GM23338 (cell line): ENCODE measurements at regions not wholly inside any gene's neighbourhood (a gene's known extent, or its start where the extent isn't known, plus 50 kb on each side); places are given as distances from the start of the nearest gene placed in this dataset.

Experiments
- ATAC-seq: fragments of 200-7000 bp; cut with Tn5 transposase; 3 replicates; pipeline ENCODE4 v1.9.1; 2020
- DNase-seq: peaks from one replicate; pipeline ENCODE4 v3.0.0-alpha.2; 2015; ENCODE audit warnings: low spot score
- H2AFZ ChIP-seq: fragments of 200-600 bp; sonication (generic); 2 replicates; pipeline ENCODE4 v1.8.0; 2016; ENCODE audit warnings: antibody characterized with exemption, mild to moderate bottlenecking, moderate library complexity
- H3F3A ChIP-seq: fragments of 200-600 bp; sonication (generic); replicated peaks from 2 replicates; pipeline ENCODE4 v1.8.0; 2017; ENCODE audit warnings: antibody characterized with exemption, mixed run types, low read depth
- H3K27ac ChIP-seq: fragments of 200-600 bp; sonication (generic); 2 replicates; pipeline ENCODE4 v1.6.1; 2016; ENCODE audit warnings: low read depth
- H3K27me3 ChIP-seq: fragments of 200-600 bp; sonication (generic); 2 replicates; pipeline ENCODE4 v1.8.0; 2016; ENCODE audit warnings: mild to moderate bottlenecking, mixed run types, moderate library complexity; ENCODE audit not compliant: insufficient read depth
- H3K36me3 ChIP-seq: fragments of 200-600 bp; sonication (generic); 2 replicates; pipeline ENCODE4 v1.8.0; 2016; ENCODE audit warnings: mild to moderate bottlenecking; ENCODE audit not compliant: insufficient read depth
- H3K4me1 ChIP-seq: fragments of 200-600 bp; sonication (generic); 2 replicates; pipeline ENCODE4 v1.8.0; 2016; ENCODE audit warnings: mild to moderate bottlenecking, moderate library complexity; ENCODE audit not compliant: insufficient read depth
- H3K4me2 ChIP-seq: fragments of 200-600 bp; sonication (generic); 2 replicates; pipeline ENCODE4 v1.7.1; 2017; ENCODE audit warnings: mixed run types
- H3K4me3 ChIP-seq: fragments of 200-600 bp; sonication (generic); 2 replicates; pipeline ENCODE4 v1.6.1; 2016; ENCODE audit warnings: mixed run types
- H3K79me2 ChIP-seq: fragments of 200-600 bp; sonication (generic); replicated peaks from 2 replicates; pipeline ENCODE4 v1.8.0; 2017; ENCODE audit warnings: mild to moderate bottlenecking; ENCODE audit not compliant: insufficient read depth
- H3K9me2 ChIP-seq: fragments of 200-600 bp; sonication (generic); 2 replicates; pipeline ENCODE4 v1.8.0; 2017; ENCODE audit not compliant: insufficient read depth
- H4K20me1 ChIP-seq: fragments of 200-600 bp; sonication (generic); replicated peaks from 2 replicates; pipeline ENCODE4 v1.8.0; 2017; ENCODE audit warnings: mild to moderate bottlenecking; ENCODE audit not compliant: insufficient read depth
- H3K27ac Mint-ChIP-seq: 2 replicates; pipeline ENCODE4 v1.8.0; 2020; ENCODE audit warnings: inconsistent platforms, mild to moderate bottlenecking, moderate library complexity, mixed read lengths
- H3K27me3 Mint-ChIP-seq: 3 replicates; pipeline ENCODE4 v1.8.0; 2022; ENCODE audit warnings: low read depth, mild to moderate bottlenecking, moderate library complexity, mixed read lengths, inconsistent platforms; ENCODE audit not compliant: insufficient read depth, poor library complexity
- H3K36me3 Mint-ChIP-seq: 3 replicates; pipeline ENCODE4 v1.8.0; 2021; ENCODE audit warnings: low read depth, mild to moderate bottlenecking, inconsistent platforms, moderate library complexity, mixed read lengths
- H3K4me1 Mint-ChIP-seq: 3 replicates; pipeline ENCODE4 v1.8.0; 2020; ENCODE audit warnings: mild to moderate bottlenecking, inconsistent platforms, mixed read lengths
- H3K4me3 Mint-ChIP-seq: 3 replicates; pipeline ENCODE4 v1.8.0; 2021; ENCODE audit warnings: moderate library complexity, mild to moderate bottlenecking, inconsistent platforms, mixed read lengths
- H3K9me3 Mint-ChIP-seq: 3 replicates; pipeline ENCODE4 v1.8.0; 2020; ENCODE audit warnings: moderate library complexity, mild to moderate bottlenecking, inconsistent platforms, mixed read lengths
- CTCF ChIP-seq, 2 experiments: fragments of 200-600 bp in 1 of 2; sonication (generic) in 1 of 2; conservative IDR thresholded peaks; 2 replicates each; pipeline versions ENCODE4 v1.5.1 to v1.6.1; 2016 to 2017; ENCODE audit warnings: antibody characterized with exemption in 2 of 2, low read depth in 2 of 2, mild to moderate bottlenecking in 2 of 2, moderate library complexity in 1 of 2
- NANOG ChIP-seq: IDR thresholded peaks from 2 replicates; pipeline ENCODE4 v1.6.1; 2016; ENCODE audit warnings: antibody characterized with exemption, borderline replicate concordance
- POLR2AphosphoS5 ChIP-seq: IDR thresholded peaks from 2 replicates; pipeline ENCODE4 v1.6.1; 2016; ENCODE audit warnings: antibody characterized with exemption, low read depth
- REST ChIP-seq: IDR thresholded peaks from one replicate; pipeline ENCODE4 v1.6.1; 2018; ENCODE audit warnings: antibody characterized with exemption; ENCODE audit not compliant: unreplicated experiment
- STAT1 ChIP-seq: IDR thresholded peaks from one replicate; pipeline ENCODE4 v1.6.1; 2016; ENCODE audit warnings: antibody characterized with exemption; ENCODE audit not compliant: unreplicated experiment
- ZNF331 ChIP-seq: fragments of 250-450 bp; sonication (Bioruptor Pico); IDR thresholded peaks from 2 replicates; pipeline ENCODE4 v1.5.0; 2020; ENCODE audit warnings: low read depth, mild to moderate bottlenecking, moderate library complexity
- TF ChIP-seq, protein P1 (sequence below): fragments of 250-450 bp; sonication (Bioruptor Pico); IDR thresholded peaks from 2 replicates; pipeline ENCODE4 v1.5.0; 2020; ENCODE audit warnings: mild to moderate bottlenecking, moderate library complexity

- Histone ChIP-seq H3K79me2 (no peaks in the 10 kb centered on the region), H3K27ac (no peak overlapping the region), H3K4me2 (no peak overlapping the region), H3K4me1 (no peaks in the 10 kb centered on the region), H3F3A (no peaks in the 10 kb centered on the region), H3K36me3 (no peaks in the 10 kb centered on the region), H3K9me2 (no peaks in the 10 kb centered on the region), H4K20me1 (no peaks in the 10 kb centered on the region), H3K4me3 (no peak overlapping the region), H2AFZ (peak overlapping the region; percentile 56; the same call in 1 of the 2 replicates), H3K27me3 (no peaks in the 10 kb centered on the region)
- Mint-ChIP-seq H3K4me1 (peaks cover 21% of the 10 kb centered on the region), H3K36me3 (no peaks in the 10 kb centered on the region), H3K9me3 (no peaks in the 10 kb centered on the region), H3K27me3 (peaks cover 8% of the 10 kb centered on the region), H3K4me3 (no peak overlapping the region), H3K27ac (no peak overlapping the region)
- TF ChIP-seq POLR2AphosphoS5: no peak
- TF ChIP-seq CTCF (conservative IDR thresholded peaks at IDR 0.05; ENCODE audit: low read depth in 2 of 2): no peak
- TF ChIP-seq ZNF331: no peak
- TF ChIP-seq STAT1: no peak
- no peak for TF ChIP-seq REST
- TF ChIP-seq, protein P1, sequence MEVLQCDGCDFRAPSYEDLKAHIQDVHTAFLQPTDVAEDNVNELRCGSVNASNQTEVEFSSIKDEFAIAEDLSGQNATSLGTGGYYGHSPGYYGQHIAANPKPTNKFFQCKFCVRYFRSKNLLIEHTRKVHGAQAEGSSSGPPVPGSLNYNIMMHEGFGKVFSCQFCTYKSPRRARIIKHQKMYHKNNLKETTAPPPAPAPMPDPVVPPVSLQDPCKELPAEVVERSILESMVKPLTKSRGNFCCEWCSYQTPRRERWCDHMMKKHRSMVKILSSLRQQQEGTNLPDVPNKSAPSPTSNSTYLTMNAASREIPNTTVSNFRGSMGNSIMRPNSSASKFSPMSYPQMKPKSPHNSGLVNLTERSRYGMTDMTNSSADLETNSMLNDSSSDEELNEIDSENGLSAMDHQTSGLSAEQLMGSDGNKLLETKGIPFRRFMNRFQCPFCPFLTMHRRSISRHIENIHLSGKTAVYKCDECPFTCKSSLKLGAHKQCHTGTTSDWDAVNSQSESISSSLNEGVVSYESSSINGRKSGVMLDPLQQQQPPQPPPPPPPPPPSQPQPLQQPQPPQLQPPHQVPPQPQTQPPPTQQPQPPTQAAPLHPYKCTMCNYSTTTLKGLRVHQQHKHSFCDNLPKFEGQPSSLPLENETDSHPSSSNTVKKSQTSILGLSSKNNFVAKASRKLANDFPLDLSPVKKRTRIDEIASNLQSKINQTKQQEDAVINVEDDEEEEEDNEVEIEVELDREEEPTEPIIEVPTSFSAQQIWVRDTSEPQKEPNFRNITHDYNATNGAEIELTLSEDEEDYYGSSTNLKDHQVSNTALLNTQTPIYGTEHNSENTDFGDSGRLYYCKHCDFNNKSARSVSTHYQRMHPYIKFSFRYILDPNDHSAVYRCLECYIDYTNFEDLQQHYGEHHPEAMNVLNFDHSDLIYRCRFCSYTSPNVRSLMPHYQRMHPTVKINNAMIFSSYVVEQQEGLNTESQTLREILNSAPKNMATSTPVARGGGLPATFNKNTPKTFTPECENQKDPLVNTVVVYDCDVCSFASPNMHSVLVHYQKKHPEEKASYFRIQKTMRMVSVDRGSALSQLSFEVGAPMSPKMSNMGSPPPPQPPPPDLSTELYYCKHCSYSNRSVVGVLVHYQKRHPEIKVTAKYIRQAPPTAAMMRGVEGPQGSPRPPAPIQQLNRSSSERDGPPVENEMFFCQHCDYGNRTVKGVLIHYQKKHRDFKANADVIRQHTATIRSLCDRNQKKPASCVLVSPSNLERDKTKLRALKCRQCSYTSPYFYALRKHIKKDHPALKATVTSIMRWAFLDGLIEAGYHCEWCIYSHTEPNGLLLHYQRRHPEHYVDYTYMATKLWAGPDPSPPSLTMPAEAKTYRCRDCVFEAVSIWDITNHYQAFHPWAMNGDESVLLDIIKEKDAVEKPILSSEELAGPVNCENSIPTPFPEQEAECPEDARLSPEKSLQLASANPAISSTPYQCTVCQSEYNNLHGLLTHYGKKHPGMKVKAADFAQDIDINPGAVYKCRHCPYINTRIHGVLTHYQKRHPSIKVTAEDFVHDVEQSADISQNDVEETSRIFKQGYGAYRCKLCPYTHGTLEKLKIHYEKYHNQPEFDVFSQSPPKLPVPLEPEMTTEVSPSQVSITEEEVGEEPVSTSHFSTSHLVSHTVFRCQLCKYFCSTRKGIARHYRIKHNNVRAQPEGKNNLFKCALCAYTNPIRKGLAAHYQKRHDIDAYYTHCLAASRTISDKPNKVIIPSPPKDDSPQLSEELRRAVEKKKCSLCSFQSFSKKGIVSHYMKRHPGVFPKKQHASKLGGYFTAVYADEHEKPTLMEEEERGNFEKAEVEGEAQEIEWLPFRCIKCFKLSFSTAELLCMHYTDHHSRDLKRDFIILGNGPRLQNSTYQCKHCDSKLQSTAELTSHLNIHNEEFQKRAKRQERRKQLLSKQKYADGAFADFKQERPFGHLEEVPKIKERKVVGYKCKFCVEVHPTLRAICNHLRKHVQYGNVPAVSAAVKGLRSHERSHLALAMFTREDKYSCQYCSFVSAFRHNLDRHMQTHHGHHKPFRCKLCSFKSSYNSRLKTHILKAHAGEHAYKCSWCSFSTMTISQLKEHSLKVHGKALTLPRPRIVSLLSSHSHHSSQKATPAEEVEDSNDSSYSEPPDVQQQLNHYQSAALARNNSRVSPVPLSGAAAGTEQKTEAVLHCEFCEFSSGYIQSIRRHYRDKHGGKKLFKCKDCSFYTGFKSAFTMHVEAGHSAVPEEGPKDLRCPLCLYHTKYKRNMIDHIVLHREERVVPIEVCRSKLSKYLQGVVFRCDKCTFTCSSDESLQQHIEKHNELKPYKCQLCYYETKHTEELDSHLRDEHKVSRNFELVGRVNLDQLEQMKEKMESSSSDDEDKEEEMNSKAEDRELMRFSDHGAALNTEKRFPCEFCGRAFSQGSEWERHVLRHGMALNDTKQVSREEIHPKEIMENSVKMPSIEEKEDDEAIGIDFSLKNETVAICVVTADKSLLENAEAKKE: no peak
- TF ChIP-seq NANOG: no peak
- DNase-seq (no peak), ATAC-seq (no peak)
Observed at GRCh38 chr11:134535029-134536025, 123.3 kb upstream of the B3GAT1 start.
